B cell (primary cell): ENCODE measurements at regions not wholly inside any gene's neighbourhood (a gene's known extent, or its start where the extent isn't known, plus 50 kb on each side); places are given as distances from the start of the nearest gene placed in this dataset.

Source experiments
- ATAC-seq: fragments of 200-7000 bp; cut with Tn5 transposase; one replicate; pipeline ENCODE4 v1.10.0; 2021; ENCODE audit warnings: low read depth, mild to moderate bottlenecking, moderate number of reproducible peaks, moderate library complexity
- CTCF ChIA-PET: fragments of 350-600 bp; sonication (Branson Sonifier 250); formaldehyde crosslinking; loops from one replicate; lab custom pipeline; 2021; ENCODE audit warnings: antibody characterized with exemption, inconsistent platforms; lab: Charles Lee
- POLR2A ChIA-PET: fragments of 350-600 bp; sonication (Branson Sonifier 250); formaldehyde crosslinking; loops from one replicate; lab custom pipeline; 2021; ENCODE audit warnings: antibody characterized with exemption; lab: Charles Lee
- DNase-seq: peaks from one replicate; pipeline ENCODE4 v3.0.0; 2013
- H2AFZ ChIP-seq: 2 replicates; pipeline ENCODE4 v1.6.1; 2012; ENCODE audit warnings: mild to moderate bottlenecking, low read depth, low read length; ENCODE audit not compliant: insufficient read depth, poor library complexity, severe bottlenecking
- H3K27ac ChIP-seq, 2 donors: 1 replicate in 1 of 2; 2 replicates in 1 of 2; pipeline ENCODE4 v1.5.1; 2012 to 2013; ENCODE audit warnings: low read length in 2 of 2, mild to moderate bottlenecking in 2 of 2, moderate library complexity in 1 of 2
- H3K27me3 ChIP-seq, 4 experiments: fragments of 200-600 bp in 1 of 4; sonication (generic) in 1 of 4; replicated peaks in 1 of 4; 1 replicate in 2 of 4; 2 replicates in 2 of 4; pipeline versions ENCODE4 v1.6.1 to v1.7.0; 2013 to 2016; ENCODE audit warnings: low read length in 3 of 4, mild to moderate bottlenecking in 2 of 4, mixed read lengths in 1 of 4, moderate library complexity in 1 of 4; ENCODE audit not compliant: insufficient read depth in 4 of 4, control insufficient read depth in 3 of 4; ENCODE audit errors: control extremely low read depth in 1 of 4
- H3K36me3 ChIP-seq, 2 experiments: replicated peaks in 1 of 2; 1 replicate in 1 of 2; 2 replicates in 1 of 2; pipeline versions ENCODE4 v1.6.1 to v1.7.1; 2013; ENCODE audit warnings: low read length in 1 of 2; ENCODE audit not compliant: insufficient read depth in 2 of 2, control insufficient read depth in 1 of 2; ENCODE audit errors: control extremely low read depth in 1 of 2, extremely low read depth in 1 of 2
- H3K4me1 ChIP-seq, 2 donors: fragments of 200-600 bp in 1 of 2; sonication (generic) in 1 of 2; 1 replicate in 1 of 2; 2 replicates in 1 of 2; pipeline versions ENCODE4 v1.5.1 to v1.6.1; 2013 to 2017; ENCODE audit warnings: low read length in 2 of 2; ENCODE audit not compliant: control insufficient read depth in 2 of 2, insufficient read depth in 2 of 2
- H3K4me2 ChIP-seq: replicated peaks from 2 replicates; pipeline ENCODE3; 2012; ENCODE audit warnings: mild to moderate bottlenecking, low read depth, low read length; ENCODE audit not compliant: poor library complexity, severe bottlenecking
- H3K4me3 ChIP-seq, 5 experiments: fragments of 200-600 bp in 1 of 5; sonication (generic) in 1 of 5; 1 replicate in 3 of 5; 2 replicates in 2 of 5; pipeline versions ENCODE4 v1.5.1 to v1.7.0; 2011 to 2016; ENCODE audit warnings: low read length in 4 of 5, mild to moderate bottlenecking in 4 of 5, low read depth in 2 of 5, control low read depth in 1 of 5, moderate library complexity in 1 of 5; ENCODE audit not compliant: insufficient read depth in 1 of 5; ENCODE audit errors: control extremely low read depth in 1 of 5, extremely low read depth in 1 of 5
- H3K79me2 ChIP-seq: fragments of 200-600 bp; sonication (generic); one replicate; pipeline ENCODE4 v1.6.0; 2016; ENCODE audit warnings: low read length; ENCODE audit not compliant: control insufficient read depth, insufficient read depth
- H3K9ac ChIP-seq: fragments of 200-600 bp; sonication (generic); 2 replicates; pipeline ENCODE4 v1.6.1; 2017; ENCODE audit warnings: mild to moderate bottlenecking, low read length, moderate library complexity
- H3K9me3 ChIP-seq, 3 donors: one replicate each; pipeline versions ENCODE4 v1.6.1 to v1.7.1; 2013; ENCODE audit warnings: low read length in 2 of 3; ENCODE audit not compliant: control insufficient read depth in 2 of 3, insufficient read depth in 1 of 3; ENCODE audit errors: control extremely low read depth in 1 of 3
- H4K20me1 ChIP-seq: 2 replicates; pipeline ENCODE4 v1.6.0; 2012; ENCODE audit warnings: mild to moderate bottlenecking, low read length; ENCODE audit not compliant: insufficient read depth, control insufficient read depth, poor library complexity, severe bottlenecking
- H3K27ac Mint-ChIP-seq: one replicate; pipeline ENCODE4 v1.8.0; 2021; ENCODE audit warnings: mixed read lengths
- H3K27me3 Mint-ChIP-seq: one replicate; pipeline ENCODE4 v1.8.0; 2021; ENCODE audit warnings: mixed read lengths
- H3K4me1 Mint-ChIP-seq: one replicate; pipeline ENCODE4 v1.8.0; 2021; ENCODE audit warnings: mixed read lengths
- H3K4me3 Mint-ChIP-seq: one replicate; pipeline ENCODE4 v1.8.0; 2021; ENCODE audit warnings: mixed read lengths
- H3K9me3 Mint-ChIP-seq: one replicate; pipeline ENCODE4 v1.8.0; 2022; ENCODE audit warnings: mixed read lengths; ENCODE audit not compliant: insufficient read depth
- CTCF ChIP-seq: fragments of 200-600 bp; IDR thresholded peaks from one replicate; pipeline ENCODE4 v1.8.0; 2022; ENCODE audit warnings: antibody characterized with exemption, mild to moderate bottlenecking
- EZH2 ChIP-seq: IDR thresholded peaks from 2 replicates; pipeline ENCODE4 v1.6.1; 2012; ENCODE audit warnings: borderline replicate concordance, low read depth, mild to moderate bottlenecking, moderate library complexity, low read length; ENCODE audit not compliant: insufficient read depth, poor library complexity, severe bottlenecking
- WGBS: methylation state at CpG from one replicate; pipeline ENCODE4 v1.1.5; 2013; ENCODE audit warnings: missing lambda C conversion rate; ENCODE audit not compliant: insufficient coverage; 5-methylcytosine and 5-hydroxymethylcytosine counted together
- intact Hi-C: fragments of 100-400 bp; cut with micrococcal nuclease; formaldehyde crosslinking; loops from one replicate; pipeline ENCODE4 v1.10.0; 2022

GRCh38 chr10:52683776-52684175 lies 88.8 kb downstream of the MBL2 start:
- Histone ChIP-seq H3K27me3 (no peaks in the 10 kb centered on the region), H2AFZ (no peak overlapping the region), H3K9me3 (no peaks in the 10 kb centered on the region), H3K4me3 (no peak overlapping the region), H4K20me1 (no peaks in the 10 kb centered on the region), H3K36me3 (no peaks in the 10 kb centered on the region), H3K4me2 (no peak overlapping the region), H3K27ac (no peak overlapping the region), H3K4me1 (no peaks in the 10 kb centered on the region), H3K79me2 (no peaks in the 10 kb centered on the region), H3K9ac (no peak overlapping the region)
- Mint-ChIP-seq H3K27me3 (no peaks in the 10 kb centered on the region), H3K4me1 (no peaks in the 10 kb centered on the region), H3K4me3 (no peak overlapping the region), H3K27ac (no peak overlapping the region), H3K9me3 (no peaks in the 10 kb centered on the region)
- CTCF ChIA-PET: no interaction called here
- no peak for TF ChIP-seq CTCF
- no peak for ATAC-seq
- no peak for DNase-seq
- no CpG with 5 or more reads among the region's 2 CpGs for WGBS
- POLR2A ChIA-PET: no interaction called here
- intact Hi-C loops: no loop called here

DNA sequence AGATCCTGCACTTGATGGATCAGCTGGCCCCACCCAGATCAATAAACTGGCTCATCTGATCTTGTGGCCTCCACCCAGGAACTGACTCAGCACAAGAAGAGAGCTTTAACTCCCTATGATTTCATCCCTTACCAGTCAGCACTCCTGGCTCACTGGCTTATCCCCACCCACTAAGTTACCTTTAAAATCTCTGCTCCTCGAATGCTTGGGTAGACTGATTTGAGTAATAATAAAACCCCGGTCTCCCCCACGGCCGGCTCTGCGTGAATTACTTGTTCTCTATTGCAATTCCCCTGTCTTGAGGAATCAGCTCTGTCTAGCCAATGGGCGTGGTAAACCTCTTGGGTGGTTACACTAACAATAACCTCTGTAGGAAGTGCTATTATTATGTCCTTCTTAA lies 83.7 kb downstream of the MBL2 start:
- Histone ChIP-seq H3K4me2 (no peak overlapping the region), H3K27ac (no peak overlapping the region), H3K79me2 (no peaks in the 10 kb centered on the region), H3K27me3 (no peaks in the 10 kb centered on the region), H3K4me1 (no peaks in the 10 kb centered on the region), H3K4me3 (no peak overlapping the region), H3K9ac (no peak overlapping the region), H4K20me1 (no peaks in the 10 kb centered on the region), H3K36me3 (no peaks in the 10 kb centered on the region), H2AFZ (no peak overlapping the region), H3K9me3 (no peaks in the 10 kb centered on the region)
- no peaks in the 10 kb centered on the region for H3K4me1 Mint-ChIP-seq
- no peak overlapping the region for H3K27ac Mint-ChIP-seq
- TF ChIP-seq CTCF (no peak), EZH2 (no peak)
- ChIA-PET POLR2A (no interaction called here), CTCF (no interaction called here)
- H3K27me3 Mint-ChIP-seq: no peaks in the 10 kb centered on the region
- H3K9me3 Mint-ChIP-seq: peaks cover 5% of the 10 kb centered on the region
- H3K4me3 Mint-ChIP-seq: no peak overlapping the region
- intact Hi-C loops: no loop called here
- WGBS: no CpG with 5 or more reads among the region's 6 CpGs
- DNase-seq (no peak), ATAC-seq (no peak)
